Ovary (tissue), 3 donors: ENCODE measurements at regions not wholly inside any gene's neighbourhood (a gene's known extent, or its start where the extent isn't known, plus 50 kb on each side); places are given as distances from the start of the nearest gene placed in this dataset.

Experiments
- CTCF ChIP-seq, 3 donors: fragments of 450-650 bp in 2 of 3; fragments of 200-600 bp in 1 of 3; IDR thresholded peaks; one replicate each; pipeline versions ENCODE4 v1.5.1 to v1.8.0; 2016 to 2022; ENCODE audit warnings: antibody characterized with exemption in 3 of 3, mild to moderate bottlenecking in 1 of 3
- POLR2A ChIP-seq: fragments of 450-650 bp; IDR thresholded peaks from one replicate; pipeline ENCODE4 v1.6.1; 2017; ENCODE audit warnings: antibody characterized with exemption, mild to moderate bottlenecking, moderate library complexity
- donor health status: DM: no; HTN: no; CAD: no.

- TF ChIP-seq CTCF (IDR thresholded peaks at IDR 0.05) (no peak), POLR2A (no peak)
Observed at GRCh38 chr1:81424816-81425215, 375.9 kb upstream of the ADGRL2 start.
